ENCODE measurements at regions not wholly inside any gene's neighbourhood (a gene's known extent, or its start where the extent isn't known, plus 50 kb on each side); places are given as distances from the start of the nearest gene placed in this dataset.

DNA sequence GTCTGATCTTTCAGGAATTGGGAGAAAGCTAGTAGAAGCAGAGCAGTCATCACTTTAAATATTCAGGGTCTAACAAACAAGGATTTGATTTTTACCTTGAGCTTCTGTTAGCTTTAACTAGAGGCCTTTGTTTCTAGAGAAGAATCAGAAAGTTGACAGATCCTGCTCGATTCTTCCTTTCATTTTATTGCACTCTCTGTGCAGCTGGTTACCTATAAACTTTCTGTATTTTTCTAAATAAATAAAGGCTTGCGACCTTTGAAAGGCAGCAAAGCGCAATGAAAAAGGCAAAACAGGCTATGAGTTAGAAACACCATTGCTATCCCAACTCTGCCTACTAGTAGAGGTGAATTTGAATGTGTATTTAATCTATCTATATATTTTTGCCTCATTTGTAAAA lies 101.4 kb upstream of the NPY2R start:
- no peak for DNase-seq

DNA sequence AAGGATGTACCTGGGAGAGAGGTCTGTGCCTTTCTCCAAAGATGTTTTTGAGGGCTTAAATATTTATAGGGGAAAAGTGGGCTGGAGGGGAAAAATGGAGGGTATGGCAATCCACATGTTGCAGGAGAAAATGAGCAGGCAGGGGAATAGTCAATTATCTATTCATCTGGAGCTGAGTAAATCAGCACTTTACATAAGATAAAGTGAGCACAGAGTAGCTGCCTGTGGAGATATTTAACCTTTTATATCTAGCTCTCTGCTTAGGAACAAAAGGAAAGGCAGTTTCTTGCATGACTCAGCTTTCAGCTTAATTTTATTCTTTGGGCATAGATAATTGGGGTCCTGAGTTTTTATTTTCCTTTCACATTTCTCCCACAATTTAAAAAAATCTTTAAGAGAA lies 93.6 kb upstream of the NPY2R start:
- no peak for DNase-seq

DNA sequence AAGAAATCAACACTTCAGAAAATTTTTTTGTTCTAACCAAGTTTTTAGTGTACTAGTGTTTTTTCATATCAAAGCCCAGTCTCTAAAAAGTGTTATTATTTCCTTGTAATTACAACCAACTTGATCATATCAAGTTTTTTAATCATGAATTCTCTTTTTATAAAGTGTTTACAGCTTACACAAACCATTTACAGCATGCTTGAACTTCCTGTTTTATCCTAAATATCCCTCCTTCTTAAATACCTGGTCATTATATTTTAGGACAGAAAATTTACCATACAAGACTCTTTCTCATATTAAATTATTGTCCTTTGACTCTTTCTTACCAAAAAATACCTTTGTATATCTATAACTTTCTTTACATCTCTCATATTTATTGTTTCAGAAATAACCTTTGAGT lies 89.4 kb upstream of the NPY2R start:
- no peak for DNase-seq

DNA sequence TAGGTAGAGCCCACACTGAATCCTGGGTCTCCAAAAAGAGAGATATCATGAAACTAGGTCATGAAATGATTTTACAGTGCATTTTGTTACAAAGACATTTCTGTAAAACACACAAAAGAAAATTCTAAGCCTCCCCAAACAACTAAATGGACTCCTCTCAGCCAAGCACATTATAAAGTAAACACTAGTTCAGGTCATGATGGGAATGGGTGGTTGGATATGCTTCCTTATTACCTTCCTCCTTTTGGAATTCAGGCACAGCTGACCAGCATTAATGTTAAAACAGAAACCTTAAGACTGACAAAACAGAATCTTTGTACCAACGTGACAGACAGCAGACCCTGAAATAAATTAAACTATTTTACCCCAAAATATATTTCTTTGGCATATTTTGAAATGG lies 87.9 kb upstream of the NPY2R start:
- no peak for DNase-seq

DNA sequence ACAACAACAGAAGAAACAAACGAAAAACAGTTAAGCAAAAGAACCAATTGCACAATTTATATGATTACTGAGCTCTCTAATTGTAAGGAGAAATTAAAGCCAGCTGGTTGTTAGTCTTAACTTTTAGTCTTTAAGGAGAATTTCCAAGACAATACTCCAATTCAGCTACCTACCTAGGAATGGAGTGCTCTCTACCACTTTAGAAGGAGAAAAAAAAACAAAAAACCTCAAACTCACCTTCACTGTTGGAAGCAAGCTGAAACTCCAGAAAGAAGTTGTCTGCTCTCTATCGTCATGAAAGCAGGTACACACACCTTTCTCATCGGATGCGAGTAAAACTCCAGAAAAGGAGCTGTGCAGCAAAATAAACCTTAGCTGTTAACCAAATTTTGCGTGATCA lies 86.1 kb upstream of the NPY2R start:
- no peak for DNase-seq

DNA sequence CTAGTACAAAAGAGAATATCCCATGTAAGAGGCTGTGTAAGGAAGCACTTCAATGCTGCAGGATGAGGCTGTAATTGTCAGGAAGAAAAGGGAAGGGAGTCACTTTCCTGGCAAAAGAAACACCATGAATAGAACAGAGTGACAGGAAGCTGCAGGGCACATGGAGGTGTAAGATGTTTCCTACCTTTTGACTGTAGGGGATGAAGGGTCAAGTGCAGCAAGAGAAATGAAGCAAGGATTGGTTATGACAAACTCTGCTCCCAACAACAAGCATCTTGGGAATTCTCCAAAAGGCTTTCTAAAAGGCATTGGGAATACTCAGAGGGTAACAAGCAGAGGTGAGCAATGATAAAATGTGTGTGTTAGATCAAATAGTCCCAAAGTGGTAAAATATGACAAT lies 74.3 kb upstream of the NPY2R start:
- no peak for DNase-seq

DNA sequence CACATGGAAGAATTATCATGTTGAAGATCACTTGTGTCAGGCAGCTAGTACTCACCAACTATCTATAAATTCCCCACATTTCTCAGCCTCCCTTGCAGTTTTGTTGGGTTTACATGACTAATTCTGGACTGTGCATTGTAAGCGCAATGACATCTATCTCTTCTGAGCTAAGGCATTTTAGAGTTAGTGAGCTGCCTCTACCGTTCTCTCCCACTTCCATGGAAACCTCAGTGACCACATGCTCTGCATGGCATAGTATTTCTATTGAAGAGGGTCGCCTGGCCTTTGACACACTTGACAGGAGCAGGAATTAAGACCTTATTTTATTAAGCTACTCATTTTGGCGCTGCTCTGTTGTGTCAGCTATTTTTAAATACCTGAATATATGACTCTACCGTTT lies 67.5 kb upstream of the NPY2R start:
- DNase-seq, result no peak

DNA sequence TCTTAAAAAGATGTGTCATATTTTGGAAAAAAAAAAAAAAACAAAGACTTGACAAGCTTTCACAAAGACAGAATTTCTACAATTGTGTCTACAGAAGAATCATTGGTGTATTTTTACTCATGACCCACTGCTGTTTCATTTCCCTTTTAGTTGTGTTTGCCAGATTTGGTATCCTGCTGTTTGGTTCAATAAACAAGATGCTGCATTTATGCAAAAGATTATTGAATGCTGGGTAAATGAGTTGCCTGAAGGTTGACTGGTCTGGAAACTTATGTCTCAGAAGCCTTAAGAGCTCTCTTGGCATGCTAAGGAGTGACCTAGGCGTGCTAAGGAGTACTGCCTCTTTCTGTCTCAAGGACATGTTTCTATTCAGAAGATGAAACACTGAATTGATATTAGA lies 64.9 kb upstream of the NPY2R start:
- no peak for DNase-seq

All from NK-92 treated with Interleukin-12 subunit alpha and Interleukin-12 subunit beta, amount 100 ng/mL, for 24 hours (cell line).